Large intestine (tissue), 3 donors: ENCODE measurements at regions not wholly inside any gene's neighbourhood (a gene's known extent, or its start where the extent isn't known, plus 50 kb on each side); places are given as distances from the start of the nearest gene placed in this dataset.
"Not testable (repeated sequence)": the region's sequence is repeated elsewhere in the genome, so short reads cannot be mapped to it uniquely, and the experiment has no call there.

Experiments used
- DNase-seq, 2 donors: peaks; one replicate each; pipeline versions ENCODE4 v3.0.0 to v3.0.0-alpha.2; 2013
- H3K27ac ChIP-seq: one replicate; pipeline ENCODE4 v1.5.1; 2013; ENCODE audit warnings: low read length
- H3K27me3 ChIP-seq: 2 replicates; pipeline ENCODE4 v1.6.1; 2013; ENCODE audit warnings: low read length; ENCODE audit not compliant: control insufficient read depth, insufficient read depth
- H3K36me3 ChIP-seq: 2 replicates; pipeline ENCODE4 v1.6.1; 2013; ENCODE audit warnings: low read length; ENCODE audit not compliant: control insufficient read depth, insufficient read depth
- H3K4me1 ChIP-seq: one replicate; pipeline ENCODE4 v1.6.1; 2013; ENCODE audit warnings: low read length; ENCODE audit not compliant: control insufficient read depth, insufficient read depth
- H3K4me3 ChIP-seq: one replicate; pipeline ENCODE4 v1.5.1; 2013; ENCODE audit warnings: low read length
- H3K9me3 ChIP-seq: one replicate; pipeline ENCODE4 v1.6.1; 2013; ENCODE audit warnings: mild to moderate bottlenecking, low read depth, low read length, moderate library complexity; ENCODE audit not compliant: control insufficient read depth
- WGBS: methylation state at CpG from one replicate; pipeline ENCODE4 v1.1.5; 2013; ENCODE audit warnings: low lambda C conversion rate; ENCODE audit not compliant: insufficient coverage; 5-methylcytosine and 5-hydroxymethylcytosine counted together

DNA sequence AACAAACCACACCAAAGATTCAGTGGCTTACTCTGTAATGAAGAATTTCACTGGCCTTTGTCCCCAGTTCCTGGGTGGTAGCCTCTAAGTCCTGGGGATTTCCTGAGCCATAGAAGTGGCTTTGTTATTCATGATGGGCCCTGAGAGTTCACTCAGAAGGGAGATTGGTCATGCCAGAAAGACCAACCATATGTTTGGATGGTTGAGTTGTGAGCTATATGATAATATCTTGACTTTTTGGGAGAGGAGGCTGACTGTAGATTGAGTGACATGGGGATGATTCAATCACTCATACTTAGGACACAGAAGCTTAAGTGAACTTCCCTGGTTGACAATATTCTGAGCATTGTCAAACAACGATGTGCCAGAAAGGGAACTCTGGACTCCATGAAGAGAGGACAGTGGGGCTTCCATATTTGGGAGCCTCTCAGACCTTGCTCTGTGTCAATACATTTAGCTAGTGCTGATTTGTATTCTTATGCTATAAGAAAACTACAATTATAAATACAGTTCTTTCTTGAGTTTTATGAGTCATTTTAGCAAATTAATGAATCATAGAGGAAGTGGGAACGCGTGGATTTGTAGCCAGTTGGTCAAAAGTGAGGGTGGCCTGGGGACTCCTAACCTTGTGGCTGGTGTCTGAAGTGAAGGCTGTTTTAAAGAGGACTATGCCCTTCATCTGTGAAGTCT, 392.0 kb downstream of the GBA3 start:
- no peak overlapping the region for H3K4me3 ChIP-seq
- H3K27ac ChIP-seq, result no peak overlapping the region
- peaks cover 6% of the 10 kb centered on the region for H3K9me3 ChIP-seq
- no CpG with 5 or more reads among the region's 3 CpGs for WGBS
- no peak for DNase-seq
- H3K27me3 ChIP-seq, result no peaks in the 10 kb centered on the region
- H3K36me3 ChIP-seq, result no peaks in the 10 kb centered on the region
- H3K4me1 ChIP-seq, result no peaks in the 10 kb centered on the region

DNA sequence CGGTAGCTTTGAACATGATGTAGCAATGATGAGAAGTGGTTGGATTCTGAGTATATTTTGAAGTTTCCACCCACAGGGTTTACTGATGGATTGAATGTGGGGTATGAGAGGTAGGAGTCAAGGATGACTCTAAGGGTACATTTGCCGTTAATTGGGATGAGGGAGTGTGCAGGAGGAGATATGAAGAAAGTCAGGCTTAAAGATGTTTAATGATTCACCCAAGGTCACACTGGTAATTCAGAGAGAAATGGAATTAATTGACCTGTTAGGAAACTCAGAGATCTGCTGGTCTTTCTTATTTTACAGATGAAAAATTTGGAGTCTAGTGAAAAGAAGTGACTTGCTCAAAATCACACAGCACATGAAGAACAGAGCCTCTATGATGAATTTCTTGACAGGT, 390.7 kb downstream of the GBA3 start:
- Histone ChIP-seq H3K4me1 (no peaks in the 10 kb centered on the region), H3K9me3 (peaks cover 6% of the 10 kb centered on the region), H3K4me3 (no peak overlapping the region), H3K27me3 (no peaks in the 10 kb centered on the region), H3K36me3 (no peaks in the 10 kb centered on the region), H3K27ac (no peak overlapping the region)
- WGBS, result no CpG with 5 or more reads among the region's 2 CpGs
- DNase-seq, result no peak

DNA sequence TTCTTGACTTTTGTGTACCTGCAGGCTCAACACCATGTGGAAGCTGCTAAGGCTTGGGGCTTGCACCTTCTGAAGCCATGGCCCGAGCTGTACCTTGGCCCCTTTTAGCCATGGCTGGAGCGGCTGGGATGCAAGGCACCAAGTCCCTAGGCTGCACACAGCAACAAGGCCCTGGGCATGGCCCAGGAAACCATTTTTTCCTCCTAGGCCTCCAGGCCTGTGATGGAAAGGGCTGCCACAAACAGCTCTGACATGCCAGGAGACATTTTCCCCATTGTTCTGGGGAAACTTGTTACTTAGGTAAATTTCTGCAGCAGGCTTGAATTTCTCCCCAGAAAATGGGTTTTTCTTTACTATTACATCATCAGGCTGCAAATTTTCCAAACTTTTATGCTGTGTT, 387.4 kb downstream of the GBA3 start:
- H3K4me3 ChIP-seq, H3K36me3 ChIP-seq, H3K9me3 ChIP-seq, H3K27me3 ChIP-seq, DNase-seq, H3K4me1 ChIP-seq, H3K27ac ChIP-seq: not testable (repeated sequence)
- WGBS, result no CpG with 5 or more reads among the region's 2 CpGs

- no peaks in the 10 kb centered on the region for H3K27me3 ChIP-seq
- H3K4me1 ChIP-seq, result no peaks in the 10 kb centered on the region
- no peak for DNase-seq
- H3K4me3 ChIP-seq, result no peak overlapping the region
- WGBS, result no CpG with 5 or more reads among the region's 2 CpGs
- no peak overlapping the region for H3K27ac ChIP-seq
- H3K9me3 ChIP-seq, result no peaks in the 10 kb centered on the region
- no peaks in the 10 kb centered on the region for H3K36me3 ChIP-seq
Measured at GRCh38 chr4:23070848-23071570, 378.3 kb downstream of the GBA3 start.

- H3K36me3 ChIP-seq, result no peaks in the 10 kb centered on the region
- DNase-seq, result no peak
- no peak overlapping the region for H3K27ac ChIP-seq
- no peaks in the 10 kb centered on the region for H3K27me3 ChIP-seq
- no peaks in the 10 kb centered on the region for H3K4me1 ChIP-seq
- no CpG with 5 or more reads among the region's 3 CpGs for WGBS
- H3K9me3 ChIP-seq, result no peaks in the 10 kb centered on the region
- H3K4me3 ChIP-seq, result no peak overlapping the region
Measured at GRCh38 chr4:23068756-23069155, 376.0 kb downstream of the GBA3 start.

- DNase-seq, result no peak
- Histone ChIP-seq H3K4me3 (no peak overlapping the region), H3K36me3 (no peaks in the 10 kb centered on the region), H3K4me1 (no peaks in the 10 kb centered on the region), H3K27ac (no peak overlapping the region), H3K27me3 (no peaks in the 10 kb centered on the region), H3K9me3 (no peaks in the 10 kb centered on the region)
- 96% methylated on average over 3 of the region's 5 CpGs for WGBS
Measured at GRCh38 chr4:23068287-23068686, 375.6 kb downstream of the GBA3 start.

DNA sequence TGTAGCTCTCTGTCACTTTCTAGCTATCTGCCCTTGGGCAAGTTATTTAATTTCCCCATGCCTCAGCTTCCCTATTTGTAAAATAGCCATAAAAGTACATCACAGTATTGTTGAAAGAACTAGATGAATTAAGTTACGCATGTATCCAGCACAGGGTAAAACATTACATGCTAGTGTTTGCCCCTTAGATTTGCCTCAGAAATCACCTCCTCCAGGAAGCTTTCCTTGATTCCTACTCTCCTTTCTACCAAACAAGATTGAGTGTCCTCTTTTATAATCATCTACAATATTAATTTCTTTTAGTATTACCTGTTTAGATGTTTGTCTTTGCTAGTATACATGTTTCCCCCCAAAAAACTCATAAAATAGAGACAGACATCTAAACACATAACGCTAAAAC, 369.5 kb downstream of the GBA3 start:
- H3K27me3 ChIP-seq, result no peaks in the 10 kb centered on the region
- no peaks in the 10 kb centered on the region for H3K4me1 ChIP-seq
- WGBS, result 100% methylated on average over 1 of the region's 2 CpGs
- no peak overlapping the region for H3K27ac ChIP-seq
- no peaks in the 10 kb centered on the region for H3K36me3 ChIP-seq
- DNase-seq, result no peak
- no peak overlapping the region for H3K4me3 ChIP-seq
- H3K9me3 ChIP-seq, result no peaks in the 10 kb centered on the region

DNA sequence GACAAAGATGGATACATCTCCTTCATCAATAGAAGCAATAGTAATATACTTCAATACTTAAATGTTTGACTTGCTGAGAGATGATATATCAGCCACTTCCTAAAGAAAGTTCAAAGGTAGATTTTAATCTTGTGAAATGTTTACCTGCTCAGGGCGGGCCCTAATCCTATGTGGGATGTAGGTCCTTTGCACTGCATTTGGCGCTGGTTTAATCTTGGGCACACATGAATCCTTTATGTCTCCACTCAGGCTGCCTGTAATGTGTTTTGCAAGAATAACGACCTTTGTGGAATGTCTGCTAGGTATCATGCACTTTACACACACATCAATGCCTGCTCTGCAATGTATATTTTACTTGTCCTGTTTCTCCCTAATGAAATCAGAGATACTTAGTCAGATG, 368.7 kb downstream of the GBA3 start:
- DNase-seq, result no peak
- H3K4me3 ChIP-seq, result no peak overlapping the region
- WGBS, result no CpG with 5 or more reads among the region's 3 CpGs
- no peaks in the 10 kb centered on the region for H3K4me1 ChIP-seq
- no peak overlapping the region for H3K27ac ChIP-seq
- no peaks in the 10 kb centered on the region for H3K27me3 ChIP-seq
- no peaks in the 10 kb centered on the region for H3K36me3 ChIP-seq
- H3K9me3 ChIP-seq, result no peaks in the 10 kb centered on the region

DNA sequence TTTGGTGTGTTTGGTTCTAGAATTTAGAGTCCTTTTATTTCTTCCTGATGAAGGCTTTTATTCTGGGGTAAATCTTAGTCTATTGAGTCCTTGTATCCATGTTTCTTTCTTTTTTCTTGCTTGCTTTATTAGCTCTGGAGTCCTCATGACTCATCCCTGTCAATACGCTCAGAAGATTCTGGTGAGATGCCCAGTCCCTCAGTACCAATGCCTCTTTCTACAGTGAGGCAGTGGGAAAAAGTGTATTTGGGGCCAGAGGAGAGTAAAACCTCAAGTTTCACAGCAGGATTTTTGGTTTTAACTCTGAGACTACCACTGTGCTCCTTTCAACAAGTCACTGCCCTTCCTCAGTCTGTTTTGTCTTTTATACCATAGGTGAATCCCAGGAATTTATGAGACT, 368.0 kb downstream of the GBA3 start:
- H3K4me3 ChIP-seq, result no peak overlapping the region
- no peak for DNase-seq
- H3K27me3 ChIP-seq, result no peaks in the 10 kb centered on the region

GRCh38 chr4:23058165-23058776, 365.5 kb downstream of the GBA3 start:
- Histone ChIP-seq H3K36me3 (no peaks in the 10 kb centered on the region), H3K27me3 (no peaks in the 10 kb centered on the region), H3K4me3 (no peak overlapping the region), H3K27ac (no peak overlapping the region), H3K9me3 (no peaks in the 10 kb centered on the region), H3K4me1 (no peaks in the 10 kb centered on the region)
- no peak for DNase-seq

More for the DNA sequence above, 368.0 kb downstream of the GBA3 start:
- WGBS, result no CpG with 5 or more reads among the region's 1 CpG
- H3K4me1 ChIP-seq, result no peaks in the 10 kb centered on the region
- no peaks in the 10 kb centered on the region for H3K36me3 ChIP-seq
- H3K27ac ChIP-seq, result no peak overlapping the region
- no peaks in the 10 kb centered on the region for H3K9me3 ChIP-seq

DNA sequence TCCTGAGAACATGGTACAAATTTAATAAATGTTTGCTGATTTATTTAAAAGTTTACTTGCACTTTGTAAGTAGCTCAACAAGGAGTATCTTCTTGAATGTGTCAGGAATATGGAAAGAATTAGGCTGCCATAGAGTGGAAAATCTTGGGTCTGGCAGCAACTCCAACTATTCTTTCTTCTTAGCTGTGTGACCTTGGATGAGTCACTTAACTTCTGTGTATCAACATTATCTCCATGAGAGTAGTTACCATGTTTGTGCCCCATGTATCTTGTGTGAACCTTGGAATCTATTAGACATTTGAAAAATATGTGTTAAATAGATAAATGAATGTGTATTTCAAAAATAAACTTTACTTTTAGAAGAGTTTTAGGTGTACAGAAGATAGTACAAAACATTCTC, 348.8 kb downstream of the GBA3 start:
- no peaks in the 10 kb centered on the region for H3K36me3 ChIP-seq
- H3K27ac ChIP-seq, result no peak overlapping the region
- H3K27me3 ChIP-seq, result no peaks in the 10 kb centered on the region
- no peaks in the 10 kb centered on the region for H3K4me1 ChIP-seq
- no peaks in the 10 kb centered on the region for H3K9me3 ChIP-seq
- DNase-seq, result no peak
- no peak overlapping the region for H3K4me3 ChIP-seq
